GM13976 (cell line): ENCODE measurements at regions not wholly inside any gene's neighbourhood (a gene's known extent, or its start where the extent isn't known, plus 50 kb on each side); places are given as distances from the start of the nearest gene placed in this dataset.

ENCODE experiments used
- DNase-seq: peaks from one replicate; pipeline ENCODE4 v3.0.0; 2012; ENCODE audit warnings: low spot score
- in situ Hi-C: fragments of 300-500 bp; cut with MboI; formaldehyde crosslinking; loops from one replicate; pipeline ENCODE4 v1.12.0; 2022; ENCODE audit warnings: low sequenced_read_pairs, mixed read lengths, inconsistent platforms; ENCODE audit not compliant: unreplicated experiment
- TF ChIP-seq, protein P1 (sequence below): IDR thresholded peaks from 2 replicates; pipeline ENCODE4 v1.5.1; 2012; ENCODE audit warnings: borderline replicate concordance, mild to moderate bottlenecking; ENCODE audit not compliant: insufficient read depth; ENCODE audit errors: extremely low read depth, missing control alignments, control extremely low read depth

DNA sequence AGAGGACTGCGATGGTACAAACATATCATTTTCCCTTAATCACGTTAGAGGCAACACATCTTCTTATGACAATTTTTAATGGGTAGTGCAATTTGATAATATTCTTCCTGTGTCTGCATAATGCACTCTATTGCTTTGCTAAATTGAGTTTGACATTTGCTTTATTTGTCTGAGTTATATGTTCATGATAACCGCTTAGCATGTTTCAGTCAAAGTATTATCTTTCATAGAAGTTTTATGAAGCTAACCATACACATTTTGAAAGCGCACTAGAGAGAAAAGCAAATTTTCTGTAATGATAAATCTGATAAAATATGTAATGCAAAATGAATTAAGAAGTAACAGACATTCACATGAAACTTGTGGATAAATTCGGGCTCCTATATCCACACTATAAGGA, 1276.9 kb downstream of the ZPLD1 start:
- TF ChIP-seq, protein P1, sequence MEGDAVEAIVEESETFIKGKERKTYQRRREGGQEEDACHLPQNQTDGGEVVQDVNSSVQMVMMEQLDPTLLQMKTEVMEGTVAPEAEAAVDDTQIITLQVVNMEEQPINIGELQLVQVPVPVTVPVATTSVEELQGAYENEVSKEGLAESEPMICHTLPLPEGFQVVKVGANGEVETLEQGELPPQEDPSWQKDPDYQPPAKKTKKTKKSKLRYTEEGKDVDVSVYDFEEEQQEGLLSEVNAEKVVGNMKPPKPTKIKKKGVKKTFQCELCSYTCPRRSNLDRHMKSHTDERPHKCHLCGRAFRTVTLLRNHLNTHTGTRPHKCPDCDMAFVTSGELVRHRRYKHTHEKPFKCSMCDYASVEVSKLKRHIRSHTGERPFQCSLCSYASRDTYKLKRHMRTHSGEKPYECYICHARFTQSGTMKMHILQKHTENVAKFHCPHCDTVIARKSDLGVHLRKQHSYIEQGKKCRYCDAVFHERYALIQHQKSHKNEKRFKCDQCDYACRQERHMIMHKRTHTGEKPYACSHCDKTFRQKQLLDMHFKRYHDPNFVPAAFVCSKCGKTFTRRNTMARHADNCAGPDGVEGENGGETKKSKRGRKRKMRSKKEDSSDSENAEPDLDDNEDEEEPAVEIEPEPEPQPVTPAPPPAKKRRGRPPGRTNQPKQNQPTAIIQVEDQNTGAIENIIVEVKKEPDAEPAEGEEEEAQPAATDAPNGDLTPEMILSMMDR, result no peak
- in situ Hi-C loops, result no loop called here
- DNase-seq, result no peak

GRCh38 chr3:103712320-103713008, 1277.6 kb downstream of the ZPLD1 start:
- no peak for DNase-seq
- in situ Hi-C loops, result no loop called here
- TF ChIP-seq, protein P1, result no peak

DNA sequence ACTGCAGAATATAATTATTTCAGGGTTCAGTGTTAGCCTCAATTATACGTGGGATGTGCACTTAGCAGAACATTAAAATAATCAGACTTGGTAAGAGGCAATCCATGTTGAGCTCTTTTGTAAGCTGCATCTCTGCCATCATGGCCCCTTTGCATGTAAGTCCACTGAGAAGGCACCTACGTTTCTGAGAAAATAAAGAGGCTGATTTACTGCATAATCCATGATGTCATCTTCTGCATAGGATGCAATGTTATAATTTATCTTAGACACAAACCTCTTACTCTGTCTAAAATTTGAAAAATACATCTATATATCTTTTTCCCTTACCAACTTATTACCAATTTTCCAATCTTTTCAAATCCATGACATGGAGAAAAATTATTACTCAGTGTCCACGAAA, 1294.7 kb downstream of the ZPLD1 start:
- in situ Hi-C loops, result no loop called here
- TF ChIP-seq, protein P1, result no peak
- no peak for DNase-seq

- no peak for DNase-seq
- TF ChIP-seq, protein P1, result no peak
- in situ Hi-C loops, result no loop called here
These were observed 1295.9 kb downstream of the ZPLD1 start for GRCh38 chr3:103730744-103731143.

DNA sequence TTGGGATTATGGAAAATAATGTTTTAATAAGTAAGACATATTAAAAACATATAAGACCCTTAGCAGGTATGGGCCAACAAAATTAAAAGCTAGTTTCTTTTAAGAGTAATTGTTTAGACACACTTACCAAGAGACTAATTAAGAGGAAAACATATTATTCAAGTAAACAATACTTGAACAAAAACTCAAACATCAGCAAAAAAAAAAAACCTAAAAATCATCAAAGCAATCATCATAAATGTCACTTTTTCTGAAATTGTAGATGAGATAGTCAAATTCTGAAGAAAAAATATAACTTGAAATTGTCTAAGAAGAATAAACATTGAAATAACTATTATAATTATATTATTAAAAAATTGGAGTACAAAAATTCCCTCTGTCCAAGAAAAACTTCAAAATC, 1318.2 kb downstream of the ZPLD1 start:
- TF ChIP-seq, protein P1, result no peak
- in situ Hi-C loops, result no loop called here
- DNase-seq, result no peak

- DNase-seq, result no peak
- TF ChIP-seq, protein P1, result no peak
- in situ Hi-C loops, result no loop called here
These were observed 1332.8 kb downstream of the ZPLD1 start for GRCh38 chr3:103767635-103768034.

- TF ChIP-seq, protein P1, result no peak
- no peak for DNase-seq
- in situ Hi-C loops, result no loop called here
These were observed 1350.2 kb downstream of the ZPLD1 start for GRCh38 chr3:103785017-103785416.
